ENCODE measurements at regions not wholly inside any gene's neighbourhood (a gene's known extent, or its start where the extent isn't known, plus 50 kb on each side); places are given as distances from the start of the nearest gene placed in this dataset.
"Not testable (repeated sequence)": the region's sequence is repeated elsewhere in the genome, so short reads cannot be mapped to it uniquely, and the experiment has no call there.

- not testable (repeated sequence) for TF ChIP-seq CTCF (conservative IDR thresholded peaks at IDR 0.05 in 1 of 2, IDR thresholded peaks at IDR 0.05 in 1 of 2; ENCODE audit: extremely low read depth in 1 of 2, insufficient read depth in 1 of 2, low read depth in 1 of 2, low read length in 2 of 2); EZH2 (IDR thresholded peaks at IDR 0.05; ENCODE audit: borderline replicate concordance, low read length)
Observed at GRCh38 chr16:21524752-21525028, 74.7 kb upstream of the METTL9 start.

Measured in mammary epithelial cell (primary cell).